Stimulated activated CD8-positive, alpha-beta memory T cell treated with anti-CD3 and anti-CD28 coated beads, Interleukin-7, amount 100 ng/mL, for 48 hours (primary cell): ENCODE measurements at regions not wholly inside any gene's neighbourhood (a gene's known extent, or its start where the extent isn't known, plus 50 kb on each side); places are given as distances from the start of the nearest gene placed in this dataset.

Experiments used
- DNase-seq, 2 donors: peaks; one replicate each; pipeline ENCODE4 v3.0.0-alpha.2; 2020; ENCODE audit warnings: low read depth in 1 of 2; ENCODE audit errors: extremely low read depth in 1 of 2

DNA sequence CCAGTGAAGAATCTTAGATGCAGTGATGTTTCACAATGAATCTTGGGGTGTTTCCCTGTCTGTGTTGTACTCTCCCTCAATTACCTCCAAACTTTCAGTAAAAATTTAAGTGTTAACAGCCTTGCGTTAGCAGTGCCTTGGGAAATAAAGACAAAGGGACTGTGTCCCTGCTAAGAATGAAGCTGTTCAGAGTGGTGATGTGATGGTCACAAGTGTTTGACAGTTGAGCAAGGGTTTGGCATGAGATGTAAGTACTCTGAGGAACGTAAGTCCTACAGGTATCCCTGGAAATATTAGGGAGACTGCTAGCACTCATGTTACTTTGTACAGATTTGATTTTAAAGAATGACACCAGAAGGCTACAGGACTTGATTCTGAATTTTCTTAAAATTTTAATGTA, 304.3 kb upstream of the DPH6 start:
- DNase-seq = no peak

DNA sequence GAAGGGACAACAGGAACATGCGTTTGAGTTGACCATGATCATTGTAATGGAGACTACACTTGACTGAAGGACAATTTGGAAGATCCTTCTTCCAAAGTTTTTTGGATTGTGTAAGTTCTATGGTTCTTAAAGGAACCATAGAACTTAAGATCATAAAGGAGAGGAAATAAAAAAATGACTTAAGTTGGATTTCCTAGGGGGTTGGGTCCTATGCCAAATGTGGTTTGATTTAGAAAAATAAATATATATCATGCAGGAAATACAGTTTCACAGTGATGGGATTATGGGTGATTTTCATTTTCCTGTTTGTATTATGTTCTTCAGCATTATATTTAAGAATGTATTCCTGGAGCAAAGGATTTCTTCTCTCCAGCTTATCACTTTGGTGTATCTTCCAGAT, 305.5 kb upstream of the DPH6 start:
- no peak for DNase-seq

DNA sequence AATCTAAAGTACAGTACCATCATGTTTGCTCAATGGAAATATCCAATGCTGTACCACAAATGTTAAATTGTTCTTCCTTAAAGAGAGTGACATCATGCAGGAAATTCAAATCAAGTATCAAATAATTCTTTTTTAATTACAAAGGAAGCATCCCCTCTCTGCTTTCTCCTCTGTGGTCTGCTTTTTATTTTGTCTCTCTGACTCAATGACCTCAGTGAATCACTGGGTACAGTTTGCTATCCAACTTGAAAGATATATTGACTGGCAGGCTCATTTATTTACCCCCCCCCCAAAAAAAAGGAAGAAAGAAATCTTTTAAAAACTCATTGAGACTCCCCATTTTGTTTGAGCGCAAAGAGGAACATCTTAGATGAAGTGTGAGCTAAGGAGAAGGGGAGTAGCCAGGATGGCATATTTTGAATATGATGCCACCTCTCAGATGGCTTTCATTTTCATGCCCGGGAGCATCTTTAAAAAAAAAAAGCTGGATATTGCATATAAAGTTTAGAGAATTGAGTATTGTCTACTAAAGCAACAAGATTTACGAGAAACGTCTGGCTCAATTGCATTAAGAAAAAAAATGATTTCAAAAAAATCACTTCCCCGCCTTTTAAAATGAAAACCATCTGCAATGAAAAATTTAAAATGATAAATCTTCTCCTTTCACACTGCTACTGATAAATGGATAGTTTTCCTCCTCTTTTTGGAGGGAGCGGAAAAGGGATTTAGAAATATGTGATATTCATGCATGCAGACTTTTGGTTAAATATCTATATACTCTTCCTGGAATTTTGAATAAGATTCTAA, 307.1 kb upstream of the DPH6 start:
- DNase-seq = no peak

DNA sequence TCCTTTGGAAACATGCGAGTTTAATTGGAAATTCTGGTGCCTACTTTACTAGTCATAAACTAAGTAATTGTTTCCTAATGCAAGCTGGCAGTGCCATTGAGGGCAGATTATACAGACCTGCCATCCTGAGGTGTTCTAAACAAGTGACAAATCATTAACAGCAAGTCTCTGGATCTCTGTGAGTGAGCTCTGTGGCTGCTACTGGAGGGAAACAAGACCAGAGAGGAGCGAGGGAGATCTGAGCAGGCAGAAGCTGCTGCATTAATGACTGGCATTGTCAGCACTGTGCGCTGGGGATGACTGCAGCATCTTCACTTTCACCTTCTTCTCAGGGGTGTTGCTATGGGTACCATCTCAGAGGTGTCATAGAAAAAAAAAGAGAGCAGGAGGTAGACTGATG, 308.4 kb upstream of the DPH6 start:
- no peak for DNase-seq

DNA sequence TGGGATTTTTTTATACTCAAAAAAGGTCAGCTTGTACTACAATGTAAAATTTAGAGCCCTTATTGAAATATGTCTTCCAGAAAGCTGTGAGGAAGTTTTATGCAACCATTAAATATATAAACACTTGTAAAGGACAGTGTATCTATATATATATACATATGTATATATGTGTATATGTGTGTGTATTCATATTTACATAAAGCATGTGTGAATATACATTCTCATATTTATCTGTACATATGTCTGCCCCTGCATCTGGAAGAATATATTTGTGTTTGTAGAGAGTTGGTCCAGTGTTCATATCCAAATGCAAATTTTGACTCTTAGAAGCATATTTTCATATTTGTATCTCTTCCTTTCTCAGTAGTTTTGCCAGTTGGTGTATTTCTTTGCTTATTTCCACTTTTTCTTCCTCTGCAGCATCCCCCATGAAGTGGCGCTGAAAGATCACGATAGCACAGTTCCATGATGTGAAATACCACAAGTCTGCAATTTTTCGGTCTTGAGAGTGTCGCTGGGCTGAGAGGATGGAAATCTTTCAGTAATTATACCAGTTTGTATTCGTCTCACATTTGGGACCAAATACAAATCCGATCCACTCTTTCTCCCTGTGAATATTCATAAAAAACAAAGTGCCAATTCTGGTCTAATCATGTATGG, 311.7 kb upstream of the DPH6 start:
- no peak for DNase-seq

DNA sequence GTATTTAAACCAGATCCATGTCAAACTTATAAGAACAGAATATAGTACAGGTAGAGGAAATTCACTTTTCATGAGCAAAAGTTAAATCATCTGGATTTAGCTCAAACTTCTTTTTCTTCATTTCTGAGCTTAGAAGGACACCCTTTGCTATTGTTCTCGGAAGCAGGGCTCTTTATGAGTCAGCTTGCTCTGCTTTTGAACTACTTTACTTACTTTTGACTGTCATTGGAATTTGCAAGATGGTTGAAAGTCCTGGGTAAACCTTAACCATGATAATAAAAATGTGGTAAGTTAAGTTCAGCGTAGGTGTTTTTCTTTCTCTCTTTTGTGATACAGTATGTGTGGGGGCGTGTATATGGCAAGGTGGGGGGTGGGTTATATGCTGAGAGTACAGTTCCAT, 312.7 kb upstream of the DPH6 start:
- DNase-seq = no peak

DNA sequence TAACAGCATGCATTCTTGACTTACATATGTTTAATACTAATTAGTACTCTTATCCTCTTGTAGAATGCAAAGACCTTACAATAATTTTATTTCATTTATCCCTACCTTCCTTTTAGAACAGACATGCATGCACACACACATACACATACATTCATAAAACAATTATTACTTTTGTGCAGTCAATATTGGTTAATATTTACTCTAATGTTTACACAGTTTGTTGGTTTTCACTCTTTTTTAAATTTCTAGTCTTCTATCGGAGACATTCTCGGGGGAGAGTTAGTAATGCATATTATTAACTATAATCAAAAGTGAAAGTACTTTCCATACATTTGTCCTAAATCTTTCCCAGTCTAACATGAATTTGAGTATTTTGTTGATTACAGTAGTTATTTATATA, 317.7 kb upstream of the DPH6 start:
- DNase-seq = no peak

DNA sequence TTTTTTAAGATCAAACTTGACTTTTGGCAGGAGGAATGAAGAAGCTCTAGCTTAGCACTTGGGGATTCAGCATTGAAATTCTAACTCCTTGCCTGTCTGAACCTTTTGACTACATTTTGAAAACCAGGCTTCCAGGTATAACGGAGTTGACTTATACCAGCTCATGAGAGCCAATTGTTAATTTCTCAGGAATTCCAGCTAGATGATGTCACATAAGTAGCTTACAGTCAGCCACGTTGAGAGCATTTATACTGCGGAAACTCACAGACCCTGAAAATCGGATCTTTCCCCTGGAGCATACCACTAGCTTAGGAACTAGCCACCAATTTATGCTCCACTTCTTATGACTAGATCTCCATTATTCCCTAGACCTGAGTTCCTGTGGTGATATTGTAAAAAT, 321.4 kb upstream of the DPH6 start:
- DNase-seq = no peak

DNA sequence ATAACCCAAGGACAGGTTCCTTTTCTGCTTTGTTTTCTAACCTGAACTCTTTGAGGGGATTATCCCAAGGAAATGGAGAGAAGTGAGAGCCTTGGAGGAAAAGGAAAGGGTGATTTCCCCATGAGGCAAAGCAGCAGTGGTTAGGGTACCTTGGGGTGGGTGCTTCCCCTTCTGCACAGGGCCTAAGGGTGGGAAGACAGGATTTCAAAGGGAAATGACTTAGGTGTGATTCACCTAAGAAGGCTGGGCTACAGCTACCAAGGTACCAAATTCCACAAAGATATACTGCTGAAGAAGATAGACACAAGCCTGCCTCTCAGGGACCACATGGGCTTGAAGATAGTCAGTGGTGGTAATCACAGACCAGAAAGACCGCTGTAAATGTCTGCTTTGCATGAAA, 325.3 kb upstream of the DPH6 start:
- no peak for DNase-seq

DNA sequence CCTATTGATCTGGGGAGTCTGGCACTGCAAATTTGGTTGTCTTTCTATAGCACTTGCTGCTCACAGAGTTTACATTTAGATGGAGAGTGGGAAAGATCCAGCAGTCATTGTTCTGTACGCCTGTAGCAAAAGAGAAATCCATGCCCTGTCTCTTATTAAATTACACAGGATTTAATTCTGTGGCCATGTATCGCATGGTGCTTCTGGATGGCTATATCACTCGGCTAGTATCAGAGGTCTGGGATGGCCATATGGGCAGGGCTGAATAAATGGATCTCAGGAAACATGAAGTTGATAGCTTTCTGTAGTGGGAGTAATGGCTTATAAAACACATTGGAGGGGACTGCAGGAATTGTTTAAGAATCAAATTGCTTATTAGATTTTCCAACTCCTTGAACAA, 325.8 kb upstream of the DPH6 start:
- no peak for DNase-seq

DNA sequence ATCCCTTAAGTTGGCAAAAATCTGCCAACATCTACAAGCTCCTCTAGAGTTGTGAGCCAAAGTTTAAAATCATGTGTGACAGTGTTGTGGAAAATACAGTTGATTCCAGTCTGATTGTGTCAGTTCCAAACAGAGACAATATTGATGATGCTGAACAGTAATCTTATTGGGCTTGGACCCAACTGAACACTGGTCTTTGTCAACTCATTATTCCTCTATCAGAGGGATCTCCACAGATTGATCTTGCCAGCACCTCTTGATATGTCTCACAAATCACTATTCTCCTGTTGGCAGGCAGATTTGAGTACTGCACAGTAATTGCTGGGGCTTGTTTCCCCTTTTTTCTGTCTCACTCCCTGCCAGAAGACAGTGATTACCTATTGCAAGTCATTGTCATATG, 326.6 kb upstream of the DPH6 start:
- DNase-seq = no peak

DNA sequence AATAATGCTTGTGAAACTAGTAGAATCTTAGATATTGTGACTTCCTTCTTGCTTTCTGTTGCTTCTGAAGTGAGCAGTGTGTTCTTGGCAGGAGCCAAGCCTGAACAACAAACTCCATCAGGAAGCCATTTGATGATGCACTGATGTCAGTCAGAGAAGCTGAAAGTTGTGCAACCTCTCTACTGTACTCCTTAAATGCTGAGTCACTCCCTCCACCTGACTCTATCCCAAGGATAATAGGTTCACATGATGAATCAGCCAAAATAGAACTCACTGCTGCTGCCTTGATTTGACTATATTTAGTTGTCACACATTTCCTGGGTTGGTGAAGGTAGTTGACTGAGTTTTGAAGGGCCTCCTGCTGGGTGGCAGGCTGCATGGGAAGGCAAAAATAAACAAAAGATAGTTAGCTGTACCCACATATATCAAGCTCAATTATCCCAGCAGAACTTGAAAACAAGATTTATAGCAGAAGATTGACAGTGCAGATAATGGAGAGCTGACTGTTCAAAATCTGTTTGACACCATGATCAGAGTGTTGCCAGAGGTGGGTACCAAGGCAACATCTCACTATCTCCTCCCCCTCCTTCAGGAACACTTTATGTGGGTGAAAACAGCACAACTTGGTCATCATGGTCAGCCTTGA, 328.4 kb upstream of the DPH6 start:
- no peak for DNase-seq

DNA sequence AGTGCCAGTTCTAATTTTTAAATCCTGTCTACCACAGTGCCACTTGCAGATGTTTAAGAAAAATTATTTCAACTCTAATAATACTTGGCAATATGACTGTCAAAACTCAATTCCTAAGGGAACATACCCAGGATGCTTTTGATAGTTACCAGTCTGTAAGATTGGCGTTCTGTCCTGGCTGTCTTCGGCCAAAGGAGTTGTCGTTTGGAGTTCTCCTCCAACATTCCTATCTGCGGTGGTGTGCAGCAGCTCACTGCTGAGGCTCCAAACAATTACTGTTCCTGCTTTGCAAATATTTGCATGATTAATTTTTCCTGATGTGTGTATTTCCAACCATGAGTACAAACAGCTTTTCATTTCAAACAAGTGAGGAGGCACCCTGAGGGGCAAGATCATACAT, 330.8 kb upstream of the DPH6 start:
- no peak for DNase-seq

DNA sequence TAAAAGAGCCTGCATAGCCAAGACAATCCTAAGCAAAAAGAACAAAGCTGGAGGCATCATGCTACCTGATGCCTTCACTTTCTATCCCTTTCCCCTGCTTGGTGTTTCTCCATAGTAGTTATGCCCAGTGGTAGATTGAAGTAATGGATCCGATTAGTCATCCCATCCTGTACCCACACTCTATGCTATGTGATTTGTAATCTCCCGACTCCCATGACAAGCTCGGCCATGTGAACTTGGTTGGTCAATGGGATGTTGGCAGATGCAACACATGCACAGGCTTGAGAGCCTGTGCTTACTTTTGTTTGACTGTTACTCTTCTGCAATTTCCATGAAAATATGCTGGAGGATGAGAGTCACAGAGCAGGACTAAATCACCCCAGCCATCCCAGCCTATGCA, 334.9 kb upstream of the DPH6 start:
- no peak for DNase-seq

DNA sequence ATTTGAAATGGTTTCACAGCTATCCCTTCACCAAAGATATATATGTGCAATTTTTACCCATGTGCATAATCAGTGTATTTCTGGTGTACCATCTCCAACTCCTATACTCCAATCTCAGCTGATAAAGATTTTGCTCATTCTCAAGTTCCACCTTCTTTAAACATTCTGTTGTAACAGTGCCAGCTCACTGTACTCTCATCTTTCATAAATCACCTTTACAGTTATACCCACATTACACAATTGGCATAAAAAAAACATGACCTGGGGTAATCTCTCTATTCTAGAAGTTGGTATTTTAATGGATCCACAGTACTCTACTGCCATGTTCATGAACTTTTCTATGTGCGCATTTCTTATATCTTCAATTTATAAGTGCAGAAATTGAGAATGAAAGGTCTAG, 339.9 kb upstream of the DPH6 start:
- DNase-seq = no peak

DNA sequence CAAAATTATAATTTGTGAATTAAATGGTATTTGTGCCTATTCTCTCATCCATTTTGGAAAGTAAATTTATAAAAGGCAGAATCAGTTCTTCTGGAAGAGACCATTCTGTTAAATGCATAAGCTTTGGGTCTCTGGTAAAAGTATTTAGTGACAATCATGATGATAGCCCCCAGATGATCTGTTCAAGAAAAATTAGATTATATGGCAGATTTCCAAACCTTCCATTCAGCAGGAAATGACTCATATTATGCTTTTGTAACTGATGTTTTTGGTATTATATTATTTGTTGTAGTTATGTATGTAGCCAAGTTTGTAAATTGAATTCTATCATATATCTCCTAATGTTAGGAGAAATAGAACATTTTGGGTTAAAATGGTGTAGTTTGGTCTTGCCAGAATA, 340.8 kb upstream of the DPH6 start:
- no peak for DNase-seq

DNA sequence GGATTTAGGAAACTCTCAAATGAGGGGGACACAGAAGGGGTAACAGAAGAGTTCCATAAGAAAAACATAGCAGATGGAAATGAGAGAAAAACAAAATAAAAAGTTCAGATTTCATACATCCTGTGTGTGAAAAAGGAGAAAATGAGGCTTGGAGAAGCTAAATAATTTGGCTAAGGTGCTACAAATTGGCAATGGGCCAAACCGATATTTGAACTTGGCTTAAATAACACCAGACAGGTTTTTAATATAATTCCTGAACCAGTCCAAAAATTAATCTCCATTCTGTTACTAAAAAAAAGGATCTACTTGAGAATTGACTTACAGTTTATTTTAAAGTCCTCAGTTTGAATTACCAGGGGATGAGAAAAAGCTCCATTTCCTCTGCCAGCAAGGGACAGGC, 342.9 kb upstream of the DPH6 start:
- DNase-seq = no peak

DNA sequence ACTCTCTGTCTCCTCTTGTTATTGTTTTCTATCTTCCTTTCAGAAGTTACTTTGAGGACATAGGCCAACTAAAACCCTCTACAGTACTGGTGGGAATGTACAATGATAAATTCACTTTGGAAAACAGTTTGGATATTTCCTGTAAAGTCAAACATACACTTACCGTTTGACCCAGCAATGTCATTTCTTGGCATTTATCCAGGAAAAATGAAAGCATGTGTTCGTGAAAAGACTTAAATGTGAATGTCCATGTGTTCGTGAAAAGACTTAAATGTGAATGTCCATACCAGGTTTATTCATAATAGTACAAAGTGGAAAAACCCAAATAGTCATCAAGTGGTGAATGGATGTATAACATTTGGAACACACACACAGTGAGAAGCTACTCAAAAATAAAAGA, 361.5 kb upstream of the DPH6 start:
- DNase-seq = no peak

DNA sequence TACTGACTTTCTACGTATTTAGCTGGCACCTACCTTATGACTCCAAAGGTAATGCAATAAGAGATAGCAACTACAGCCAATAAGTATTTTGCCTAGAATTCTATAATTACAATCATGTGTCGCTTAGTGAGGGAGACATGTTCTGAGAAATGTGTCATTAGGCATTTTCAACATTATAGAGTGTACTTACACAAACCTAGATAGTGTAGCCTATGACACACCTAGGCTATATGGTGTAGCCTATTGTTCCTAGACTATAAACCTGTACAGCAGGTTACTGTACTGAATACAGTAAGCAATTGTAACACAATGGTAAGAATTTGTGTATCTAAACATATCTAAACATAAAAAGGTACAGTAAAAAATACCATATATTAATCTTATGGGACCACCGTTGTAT, 363.4 kb upstream of the DPH6 start:
- DNase-seq = no peak

DNA sequence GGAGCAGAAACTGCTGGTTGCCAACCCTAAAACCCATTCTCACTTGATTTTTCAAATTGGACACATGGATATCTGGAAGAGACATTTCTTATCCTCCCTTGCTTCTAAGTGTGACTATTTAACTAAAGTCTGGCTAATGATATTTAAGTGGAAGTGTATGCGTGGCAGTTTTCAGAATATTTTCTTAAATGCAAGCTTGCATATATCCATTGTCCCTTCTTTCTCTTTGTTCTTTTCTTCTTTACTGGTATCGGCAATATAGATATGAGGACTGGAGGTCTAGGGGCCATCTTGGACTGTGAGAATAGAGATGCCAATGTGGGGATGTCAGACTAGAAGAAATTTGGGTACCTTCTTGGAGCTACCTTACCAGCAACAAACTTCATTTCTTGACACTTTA, 364.3 kb upstream of the DPH6 start:
- no peak for DNase-seq

DNA sequence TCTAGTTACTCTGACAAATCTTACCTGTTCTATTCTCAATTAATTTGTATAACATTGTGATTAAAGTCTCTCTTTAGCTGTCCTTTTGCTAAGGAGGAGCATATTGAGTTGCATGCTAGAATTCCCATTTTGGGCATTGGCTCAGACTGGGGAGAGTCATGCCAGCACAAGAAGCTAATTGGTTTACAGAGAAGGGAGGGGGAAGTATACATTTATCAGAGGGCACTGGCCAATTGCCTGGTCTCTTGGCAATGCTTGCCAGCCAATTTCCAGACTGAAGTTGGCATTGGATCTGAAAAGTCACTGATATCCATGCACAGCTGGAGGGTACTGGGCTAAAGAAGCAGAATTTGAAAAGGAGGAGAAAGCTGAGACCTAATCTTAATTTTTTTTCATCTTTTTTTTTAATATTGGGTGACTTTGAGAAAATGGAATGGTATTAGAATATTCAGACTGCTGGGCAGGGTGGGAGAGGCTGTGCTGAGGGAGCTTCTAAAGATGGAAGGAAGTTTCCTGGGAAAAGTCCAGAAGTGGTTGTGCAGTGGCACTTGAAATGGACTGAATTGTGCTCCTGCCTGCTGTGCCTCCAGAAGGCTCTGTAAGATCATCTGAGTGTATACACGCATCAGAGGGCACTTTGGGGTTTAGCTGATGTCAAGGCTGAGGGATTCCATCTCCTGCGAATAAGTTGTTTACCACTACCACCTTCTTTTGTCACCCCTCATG, 365.2 kb upstream of the DPH6 start:
- no peak for DNase-seq

DNA sequence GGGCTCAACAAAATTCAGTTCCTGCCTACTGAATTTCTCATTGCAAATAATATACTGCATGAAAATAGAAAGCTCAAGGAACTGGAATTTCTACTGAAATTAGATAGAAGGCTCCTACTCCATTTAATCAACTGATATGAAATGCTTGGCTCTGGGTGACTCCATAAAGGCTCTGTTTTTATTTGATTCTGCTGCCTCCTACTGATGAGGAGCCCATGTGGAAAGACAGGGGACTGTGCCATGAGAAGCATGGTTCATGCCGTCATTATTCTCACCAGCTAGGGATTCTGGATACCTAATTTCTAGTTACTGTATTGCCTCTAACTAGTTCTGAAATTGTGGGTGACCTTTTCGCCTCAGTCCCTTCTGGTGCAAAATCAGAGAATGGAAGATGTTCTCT, 366.2 kb upstream of the DPH6 start:
- DNase-seq = no peak
